ENCODE measurements at regions not wholly inside any gene's neighbourhood (a gene's known extent, or its start where the extent isn't known, plus 50 kb on each side); places are given as distances from the start of the nearest gene placed in this dataset.

GRCh38 chr11:103624708-103625623, 411.5 kb upstream of the DDI1 start:
- no peak for DNase-seq (ENCODE audit: low spot score)

- DNase-seq (ENCODE audit: low spot score): no peak
These were observed 410.8 kb upstream of the DDI1 start for GRCh38 chr11:103625624-103625965.

GRCh38 chr11:103628121-103628520, 408.3 kb upstream of the DDI1 start:
- no peak for DNase-seq (ENCODE audit: low spot score)

- no peak for DNase-seq (ENCODE audit: low spot score)
These were observed 404.6 kb upstream of the DDI1 start for GRCh38 chr11:103631841-103632240.

GRCh38 chr11:103633068-103633788, 403.2 kb upstream of the DDI1 start:
- no peak for DNase-seq (ENCODE audit: low spot score)

- DNase-seq (ENCODE audit: low spot score): no peak
These were observed 402.4 kb upstream of the DDI1 start for GRCh38 chr11:103633819-103634590.

- no peak for DNase-seq (ENCODE audit: low spot score)
These were observed 400.2 kb upstream of the DDI1 start for GRCh38 chr11:103636232-103636631.

GRCh38 chr11:103637295-103637694, 399.1 kb upstream of the DDI1 start:
- no peak for DNase-seq (ENCODE audit: low spot score)

- DNase-seq (ENCODE audit: low spot score): no peak
These were observed 398.6 kb upstream of the DDI1 start for GRCh38 chr11:103637831-103638230.

GRCh38 chr11:103644676-103645075, 391.8 kb upstream of the DDI1 start:
- no peak for DNase-seq (ENCODE audit: low spot score)

GRCh38 chr11:103648054-103648453, 388.4 kb upstream of the DDI1 start:
- no peak for DNase-seq (ENCODE audit: low spot score)

- no peak for DNase-seq (ENCODE audit: low spot score)
These were observed 387.6 kb upstream of the DDI1 start for GRCh38 chr11:103648670-103649400.

GRCh38 chr11:103649401-103649895, 387.0 kb upstream of the DDI1 start:
- no peak for DNase-seq (ENCODE audit: low spot score)

GRCh38 chr11:103650330-103650729, 386.1 kb upstream of the DDI1 start:
- DNase-seq (ENCODE audit: low spot score): no peak

GRCh38 chr11:103651341-103651998, 385.0 kb upstream of the DDI1 start:
- no peak for DNase-seq (ENCODE audit: low spot score)

- no peak for DNase-seq (ENCODE audit: low spot score)
These were observed 384.4 kb upstream of the DDI1 start for GRCh38 chr11:103652013-103652412.

GRCh38 chr11:103656382-103656781, 380.1 kb upstream of the DDI1 start:
- no peak for DNase-seq (ENCODE audit: low spot score)

- peak; percentile 27 for DNase-seq (ENCODE audit: low spot score)
These were observed 377.2 kb upstream of the DDI1 start for GRCh38 chr11:103659206-103659618.

GRCh38 chr11:103659743-103660142, 376.7 kb upstream of the DDI1 start:
- no peak for DNase-seq (ENCODE audit: low spot score)

GRCh38 chr11:103661185-103661584, 375.3 kb upstream of the DDI1 start:
- no peak for DNase-seq (ENCODE audit: low spot score)

GRCh38 chr11:103661991-103662390, 374.4 kb upstream of the DDI1 start:
- DNase-seq (ENCODE audit: low spot score): no peak
